ENCODE measurements at regions not wholly inside any gene's neighbourhood (a gene's known extent, or its start where the extent isn't known, plus 50 kb on each side); places are given as distances from the start of the nearest gene placed in this dataset.

DNA sequence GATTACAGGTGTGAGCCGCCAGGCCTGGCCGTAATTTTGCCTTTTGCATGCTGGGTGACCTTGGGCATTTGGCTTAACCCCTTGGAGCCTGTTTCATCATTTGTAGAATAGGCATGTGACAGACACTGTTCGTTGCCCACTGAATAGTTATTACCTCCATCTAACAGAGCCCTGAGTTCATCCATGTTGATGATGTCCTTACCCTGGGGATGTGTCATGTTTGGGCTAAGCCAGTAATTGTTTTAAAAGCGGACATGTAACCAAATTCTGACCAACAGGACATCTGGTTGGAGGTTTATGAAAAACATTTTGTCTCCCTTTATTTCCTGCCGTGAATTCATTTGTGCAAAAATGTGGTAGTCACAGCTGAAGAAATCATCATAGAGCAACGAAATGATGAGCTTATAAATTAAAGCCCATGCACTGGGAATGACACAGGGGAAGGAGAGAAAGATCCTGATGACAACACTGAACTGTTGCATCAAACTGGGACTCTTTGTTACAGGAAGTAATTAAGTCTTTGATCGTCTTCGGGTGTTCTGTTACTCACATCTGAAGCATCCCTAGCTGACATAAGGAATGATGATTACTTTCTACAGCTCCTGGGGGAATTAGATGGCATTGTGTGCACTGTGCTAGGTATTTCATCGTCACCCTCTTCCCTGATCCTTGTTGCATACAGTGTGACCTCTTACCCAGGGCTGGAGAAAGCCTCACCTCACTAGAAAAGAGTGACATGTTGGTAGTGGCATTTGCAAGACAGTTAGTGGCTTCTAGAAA is 117.8 kb downstream of the FGF18 start:
- Histone ChIP-seq H4K20me1 (ENCODE audit: insufficient read depth, low read length) (no peaks in the 10 kb centered on the region), H3K4me1 (ENCODE audit: insufficient read depth, low read length) (no peaks in the 10 kb centered on the region), H3K9me3 (ENCODE audit: low read depth, low read length) (no peaks in the 10 kb centered on the region), H3K27ac (ENCODE audit: low read depth, low read length) (no peak overlapping the region), H2AFZ (ENCODE audit: low read length) (no peak overlapping the region), H3K27me3 (ENCODE audit: insufficient read depth, low read length) (peaks cover 8% of the 10 kb centered on the region), H3K4me2 (ENCODE audit: insufficient read depth, low read length) (no peak overlapping the region), H3K4me3 (ENCODE audit: insufficient read depth, low read length) (no peak overlapping the region), H3K36me3 (ENCODE audit: insufficient read depth, low read length) (no peaks in the 10 kb centered on the region), H3K79me2 (ENCODE audit: insufficient read depth, low read length) (no peaks in the 10 kb centered on the region)
- no peak for TF ChIP-seq CTCF (IDR thresholded peaks at IDR 0.05; ENCODE audit: extremely low read depth, low read depth, low read length)
- DNase-seq (ENCODE audit: insufficient read length, low spot score, missing footprints): no peak

GRCh38 chr5:171537923-171538537 is 118.6 kb downstream of the FGF18 start:
- Histone ChIP-seq H4K20me1 (ENCODE audit: insufficient read depth, low read length) (no peaks in the 10 kb centered on the region), H3K4me3 (ENCODE audit: insufficient read depth, low read length) (no peak overlapping the region), H3K36me3 (ENCODE audit: insufficient read depth, low read length) (no peaks in the 10 kb centered on the region), H3K4me1 (ENCODE audit: insufficient read depth, low read length) (no peaks in the 10 kb centered on the region), H3K27ac (ENCODE audit: low read depth, low read length) (no peak overlapping the region), H3K79me2 (ENCODE audit: insufficient read depth, low read length) (no peaks in the 10 kb centered on the region), H3K27me3 (ENCODE audit: insufficient read depth, low read length) (peaks cover 8% of the 10 kb centered on the region), H3K4me2 (ENCODE audit: insufficient read depth, low read length) (no peak overlapping the region), H2AFZ (ENCODE audit: low read length) (no peak overlapping the region), H3K9me3 (ENCODE audit: low read depth, low read length) (no peaks in the 10 kb centered on the region)
- TF ChIP-seq CTCF (IDR thresholded peaks at IDR 0.05; ENCODE audit: extremely low read depth, low read depth, low read length): no peak
- DNase-seq (ENCODE audit: insufficient read length, low spot score, missing footprints): no peak

DNA sequence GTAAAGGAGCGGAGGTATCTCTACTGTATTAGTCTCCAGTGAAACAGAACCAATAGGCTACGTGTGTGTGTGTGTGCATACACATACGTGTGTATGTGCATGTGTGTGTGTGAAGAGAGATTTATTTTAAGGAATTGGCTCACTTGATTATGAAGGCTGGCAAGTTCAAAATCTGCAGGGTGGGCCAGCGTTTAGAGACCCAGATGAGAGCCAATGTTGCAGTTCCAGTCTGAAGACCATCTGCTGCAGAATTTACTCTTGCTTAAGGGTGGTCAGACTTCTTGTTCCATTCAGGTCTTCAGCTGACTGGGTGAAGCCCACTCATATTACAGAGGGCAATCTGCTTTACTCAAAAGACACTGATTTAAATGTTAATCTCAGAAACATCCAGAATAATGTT is 119.2 kb downstream of the FGF18 start:
- H3K27ac ChIP-seq (ENCODE audit: low read depth, low read length): no peak overlapping the region
- no peak overlapping the region for H3K4me3 ChIP-seq (ENCODE audit: insufficient read depth, low read length)
- H3K9me3 ChIP-seq (ENCODE audit: low read depth, low read length): no peaks in the 10 kb centered on the region
- H3K4me1 ChIP-seq (ENCODE audit: insufficient read depth, low read length): no peaks in the 10 kb centered on the region
- no peaks in the 10 kb centered on the region for H3K79me2 ChIP-seq (ENCODE audit: insufficient read depth, low read length)
- no peak overlapping the region for H3K4me2 ChIP-seq (ENCODE audit: insufficient read depth, low read length)
- no peak for DNase-seq (ENCODE audit: insufficient read length, low spot score, missing footprints)
- no peaks in the 10 kb centered on the region for H4K20me1 ChIP-seq (ENCODE audit: insufficient read depth, low read length)
- H3K36me3 ChIP-seq (ENCODE audit: insufficient read depth, low read length): no peaks in the 10 kb centered on the region
- TF ChIP-seq CTCF (IDR thresholded peaks at IDR 0.05; ENCODE audit: extremely low read depth, low read depth, low read length): no peak
- H2AFZ ChIP-seq (ENCODE audit: low read length): no peak overlapping the region
- H3K27me3 ChIP-seq (ENCODE audit: insufficient read depth, low read length): peaks cover 8% of the 10 kb centered on the region

GRCh38 chr5:171540865-171541264 is 121.4 kb downstream of the FGF18 start:
- no peaks in the 10 kb centered on the region for H4K20me1 ChIP-seq (ENCODE audit: insufficient read depth, low read length)
- no peak overlapping the region for H3K27ac ChIP-seq (ENCODE audit: low read depth, low read length)
- H3K36me3 ChIP-seq (ENCODE audit: insufficient read depth, low read length): no peaks in the 10 kb centered on the region
- no peak overlapping the region for H3K4me2 ChIP-seq (ENCODE audit: insufficient read depth, low read length)
- no peaks in the 10 kb centered on the region for H3K4me1 ChIP-seq (ENCODE audit: insufficient read depth, low read length)
- H3K4me3 ChIP-seq (ENCODE audit: insufficient read depth, low read length): no peak overlapping the region
- H3K79me2 ChIP-seq (ENCODE audit: insufficient read depth, low read length): no peaks in the 10 kb centered on the region
- H3K9me3 ChIP-seq (ENCODE audit: low read depth, low read length): no peaks in the 10 kb centered on the region
- peaks cover 8% of the 10 kb centered on the region for H3K27me3 ChIP-seq (ENCODE audit: insufficient read depth, low read length)
- DNase-seq (ENCODE audit: insufficient read length, low spot score, missing footprints): no peak
- H2AFZ ChIP-seq (ENCODE audit: low read length): no peak overlapping the region
- TF ChIP-seq CTCF (IDR thresholded peaks at IDR 0.05; ENCODE audit: extremely low read depth, low read depth, low read length): no peak
